Nephron progenitor cell (in vitro differentiated cells): ENCODE measurements at regions not wholly inside any gene's neighbourhood (a gene's known extent, or its start where the extent isn't known, plus 50 kb on each side); places are given as distances from the start of the nearest gene placed in this dataset.
A peak's percentile ranks its signal among the peaks of the same experiment; 100 is the strongest.
"Not testable (repeated sequence)": the region's sequence is repeated elsewhere in the genome, so short reads cannot be mapped to it uniquely, and the experiment has no call there.

ENCODE experiments used
- DNase-seq: peaks from one replicate; pipeline ENCODE4 v3.0.0; 2021
- H3K27ac Mint-ChIP-seq: 2 replicates; pipeline ENCODE4 v1.8.0; 2021; ENCODE audit warnings: mild to moderate bottlenecking, moderate library complexity, mixed read lengths
- H3K27me3 Mint-ChIP-seq: 2 replicates; pipeline ENCODE4 v1.8.0; 2021; ENCODE audit warnings: mild to moderate bottlenecking, low read depth, mixed read lengths; ENCODE audit not compliant: poor library complexity
- H3K36me3 Mint-ChIP-seq: 2 replicates; pipeline ENCODE4 v1.8.0; 2021; ENCODE audit warnings: low read depth, mixed read lengths
- H3K4me1 Mint-ChIP-seq: 2 replicates; pipeline ENCODE4 v1.8.0; 2021; ENCODE audit warnings: mixed read lengths
- H3K4me3 Mint-ChIP-seq: 2 replicates; pipeline ENCODE4 v1.8.0; 2021; ENCODE audit warnings: mild to moderate bottlenecking, moderate library complexity, mixed read lengths
- H3K9me3 Mint-ChIP-seq: 2 replicates; pipeline ENCODE4 v1.8.0; 2021; ENCODE audit warnings: mild to moderate bottlenecking, moderate library complexity, mixed read lengths
- CTCF ChIP-seq: fragments of 200-600 bp; sonication (generic); IDR thresholded peaks from 2 replicates; pipeline ENCODE4 v1.5.0; 2021; ENCODE audit warnings: antibody characterized with exemption

- Mint-ChIP-seq H3K27me3 (peaks cover 4% of the 10 kb centered on the region), H3K4me1 (no peaks in the 10 kb centered on the region), H3K36me3 (no peaks in the 10 kb centered on the region), H3K4me3 (no peak overlapping the region), H3K9me3 (peaks cover 4% of the 10 kb centered on the region), H3K27ac (no peak overlapping the region)
- TF ChIP-seq CTCF: no peak
- DNase-seq: no peak
These were observed 68.6 kb upstream of the MCHR2 start for GRCh38 chr6:100062621-100063020.

GRCh38 chr6:100057941-100058340, 63.9 kb upstream of the MCHR2 start:
- Mint-ChIP-seq H3K4me1 (no peaks in the 10 kb centered on the region), H3K36me3 (no peaks in the 10 kb centered on the region), H3K9me3 (peaks cover 13% of the 10 kb centered on the region), H3K4me3 (no peak overlapping the region), H3K27ac (peak overlapping the region; percentile 68), H3K27me3 (peaks cover 4% of the 10 kb centered on the region)
- TF ChIP-seq CTCF: no peak
- DNase-seq: no peak

GRCh38 chr6:100050550-100050949, 56.5 kb upstream of the MCHR2 start:
- no peaks in the 10 kb centered on the region for H3K36me3 Mint-ChIP-seq
- peaks cover 3% of the 10 kb centered on the region for H3K27me3 Mint-ChIP-seq
- H3K4me3 Mint-ChIP-seq: no peak overlapping the region
- peaks cover 3% of the 10 kb centered on the region for H3K9me3 Mint-ChIP-seq
- no peak for TF ChIP-seq CTCF
- no peak for DNase-seq
- no peaks in the 10 kb centered on the region for H3K4me1 Mint-ChIP-seq
- no peak overlapping the region for H3K27ac Mint-ChIP-seq

GRCh38 chr6:100043961-100044360, 49.9 kb upstream of the MCHR2 start:
- H3K4me3 Mint-ChIP-seq, H3K27ac Mint-ChIP-seq, H3K36me3 Mint-ChIP-seq, H3K27me3 Mint-ChIP-seq, DNase-seq, H3K4me1 Mint-ChIP-seq: not testable (repeated sequence)
- H3K9me3 Mint-ChIP-seq: peaks cover 16% of the 10 kb centered on the region
